Parathyroid adenoma (tissue), 2 donors: ENCODE measurements at regions not wholly inside any gene's neighbourhood (a gene's known extent, or its start where the extent isn't known, plus 50 kb on each side); places are given as distances from the start of the nearest gene placed in this dataset.

Experiments
- H2AFZ ChIP-seq: fragments of 300-600 bp; sonication (generic); one replicate; pipeline ENCODE4 v1.7.0; 2017; ENCODE audit warnings: antibody characterized with exemption, mild to moderate bottlenecking
- H3K27ac ChIP-seq: fragments of 300-600 bp; sonication (generic); one replicate; pipeline ENCODE4 v1.7.0; 2017
- H3K27me3 ChIP-seq: fragments of 300-600 bp; sonication (generic); one replicate; pipeline ENCODE4 v1.7.0; 2017; ENCODE audit warnings: low read length; ENCODE audit not compliant: control insufficient read depth, insufficient read depth
- H3K36me3 ChIP-seq: fragments of 300-600 bp; sonication (generic); one replicate; pipeline ENCODE4 v1.7.0; 2017; ENCODE audit warnings: low read length; ENCODE audit not compliant: control insufficient read depth, insufficient read depth
- H3K4me1 ChIP-seq: fragments of 300-600 bp; sonication (generic); one replicate; pipeline ENCODE4 v1.7.0; 2017; ENCODE audit warnings: control low read depth
- H3K4me2 ChIP-seq: fragments of 300-600 bp; sonication (generic); one replicate; pipeline ENCODE4 v1.7.0; 2017; ENCODE audit warnings: low read length
- H3K4me3 ChIP-seq: fragments of 300-600 bp; sonication (generic); one replicate; pipeline ENCODE4 v1.7.0; 2017; ENCODE audit warnings: low read depth, low read length
- H3K79me2 ChIP-seq: fragments of 300-600 bp; sonication (generic); one replicate; pipeline ENCODE4 v1.7.0; 2017; ENCODE audit warnings: control low read depth
- H3K9ac ChIP-seq: fragments of 300-600 bp; sonication (generic); one replicate; pipeline ENCODE4 v1.7.0; 2017; ENCODE audit warnings: mild to moderate bottlenecking
- H3K9me3 ChIP-seq: fragments of 300-600 bp; sonication (generic); one replicate; pipeline ENCODE4 v1.7.0; 2017; ENCODE audit warnings: low read length; ENCODE audit not compliant: control insufficient read depth
- TF ChIP-seq, protein P1 (sequence below): fragments of 300-600 bp; sonication (generic); IDR thresholded peaks from one replicate; pipeline ENCODE4 v1.7.0; 2017; ENCODE audit warnings: antibody characterized with exemption, mild to moderate bottlenecking
- donor health status: primary hyperparathyroidism.

DNA sequence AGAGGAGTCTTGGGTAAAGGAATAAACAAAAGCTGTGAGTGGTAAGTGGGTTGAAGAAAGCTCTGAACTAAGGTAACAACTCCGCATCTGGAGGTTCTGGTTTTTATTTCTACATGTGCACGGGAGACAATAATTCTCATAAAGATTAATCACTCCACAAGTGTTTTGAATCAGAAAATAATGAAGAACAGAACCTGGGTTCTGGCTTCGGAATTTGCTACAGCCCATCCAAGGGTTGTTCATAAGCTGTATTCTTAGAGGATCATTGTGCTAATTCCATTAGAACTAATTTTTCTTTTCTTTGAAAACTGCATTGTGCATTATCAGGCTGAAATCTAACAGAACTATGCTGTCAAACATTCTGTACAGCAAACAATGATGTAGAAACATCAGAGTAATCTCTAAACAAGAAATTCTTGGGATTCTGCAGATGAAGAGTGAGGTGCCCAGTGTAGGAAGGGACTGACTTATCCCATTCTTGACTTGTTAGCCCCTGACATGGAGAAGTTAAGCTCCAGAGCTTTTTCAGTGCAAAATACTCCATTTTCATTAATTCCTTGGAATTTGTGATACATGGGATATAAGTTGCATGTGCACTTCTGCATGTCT is 368.2 kb downstream of the COG6 start:
- H2AFZ ChIP-seq = no peak overlapping the region
- H3K4me1 ChIP-seq = no peaks in the 10 kb centered on the region
- no peak overlapping the region for H3K27ac ChIP-seq
- no peaks in the 10 kb centered on the region for H3K9me3 ChIP-seq
- TF ChIP-seq, protein P1, sequence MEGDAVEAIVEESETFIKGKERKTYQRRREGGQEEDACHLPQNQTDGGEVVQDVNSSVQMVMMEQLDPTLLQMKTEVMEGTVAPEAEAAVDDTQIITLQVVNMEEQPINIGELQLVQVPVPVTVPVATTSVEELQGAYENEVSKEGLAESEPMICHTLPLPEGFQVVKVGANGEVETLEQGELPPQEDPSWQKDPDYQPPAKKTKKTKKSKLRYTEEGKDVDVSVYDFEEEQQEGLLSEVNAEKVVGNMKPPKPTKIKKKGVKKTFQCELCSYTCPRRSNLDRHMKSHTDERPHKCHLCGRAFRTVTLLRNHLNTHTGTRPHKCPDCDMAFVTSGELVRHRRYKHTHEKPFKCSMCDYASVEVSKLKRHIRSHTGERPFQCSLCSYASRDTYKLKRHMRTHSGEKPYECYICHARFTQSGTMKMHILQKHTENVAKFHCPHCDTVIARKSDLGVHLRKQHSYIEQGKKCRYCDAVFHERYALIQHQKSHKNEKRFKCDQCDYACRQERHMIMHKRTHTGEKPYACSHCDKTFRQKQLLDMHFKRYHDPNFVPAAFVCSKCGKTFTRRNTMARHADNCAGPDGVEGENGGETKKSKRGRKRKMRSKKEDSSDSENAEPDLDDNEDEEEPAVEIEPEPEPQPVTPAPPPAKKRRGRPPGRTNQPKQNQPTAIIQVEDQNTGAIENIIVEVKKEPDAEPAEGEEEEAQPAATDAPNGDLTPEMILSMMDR = no peak
- H3K79me2 ChIP-seq = no peaks in the 10 kb centered on the region
- no peaks in the 10 kb centered on the region for H3K36me3 ChIP-seq
- H3K9ac ChIP-seq = no peak overlapping the region
- no peak overlapping the region for H3K4me3 ChIP-seq
- no peaks in the 10 kb centered on the region for H3K27me3 ChIP-seq
- H3K4me2 ChIP-seq = no peak overlapping the region

DNA sequence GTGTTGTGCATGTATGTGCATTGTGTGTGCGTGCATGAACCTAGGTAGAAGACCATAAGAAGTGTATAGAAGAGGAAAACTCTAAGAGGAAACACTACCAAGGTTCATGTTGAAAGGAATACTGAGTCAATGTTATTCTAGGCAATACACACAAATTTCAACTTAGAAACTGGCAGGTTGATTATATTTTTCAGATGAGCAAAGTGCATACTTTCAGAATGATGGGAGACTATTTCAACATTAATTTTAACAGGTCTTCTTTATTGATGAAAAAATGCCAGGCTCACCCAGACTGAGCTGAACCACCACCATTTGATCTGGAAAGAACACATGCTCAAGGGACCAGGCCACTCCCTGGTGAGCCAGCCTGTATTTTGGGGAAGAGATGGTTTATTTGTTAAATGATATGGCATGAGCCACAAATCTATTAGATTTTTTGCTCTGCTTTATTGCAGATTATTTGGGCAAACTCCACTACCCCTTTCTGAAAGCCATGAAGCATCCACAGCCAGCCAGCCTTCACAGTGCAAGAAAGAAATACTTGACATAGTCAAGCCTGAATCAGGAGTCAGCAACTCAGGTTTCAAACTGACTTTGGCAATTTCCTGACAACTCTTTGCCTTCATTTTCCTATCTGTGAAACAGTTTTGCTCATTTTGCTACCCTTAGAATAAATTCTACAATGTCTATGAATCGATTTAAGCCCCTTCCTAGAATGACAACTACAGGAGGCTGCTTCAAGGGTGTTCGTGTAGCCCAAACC is 368.9 kb downstream of the COG6 start:
- H3K9me3 ChIP-seq = no peaks in the 10 kb centered on the region
- H3K36me3 ChIP-seq = no peaks in the 10 kb centered on the region
- H3K4me2 ChIP-seq = no peak overlapping the region
- no peaks in the 10 kb centered on the region for H3K79me2 ChIP-seq
- H3K4me3 ChIP-seq = no peak overlapping the region
- TF ChIP-seq, protein P1 = no peak
- H3K27me3 ChIP-seq = no peaks in the 10 kb centered on the region
- H3K9ac ChIP-seq = no peak overlapping the region
- H3K4me1 ChIP-seq = no peaks in the 10 kb centered on the region
- no peak overlapping the region for H2AFZ ChIP-seq
- H3K27ac ChIP-seq = no peak overlapping the region

DNA sequence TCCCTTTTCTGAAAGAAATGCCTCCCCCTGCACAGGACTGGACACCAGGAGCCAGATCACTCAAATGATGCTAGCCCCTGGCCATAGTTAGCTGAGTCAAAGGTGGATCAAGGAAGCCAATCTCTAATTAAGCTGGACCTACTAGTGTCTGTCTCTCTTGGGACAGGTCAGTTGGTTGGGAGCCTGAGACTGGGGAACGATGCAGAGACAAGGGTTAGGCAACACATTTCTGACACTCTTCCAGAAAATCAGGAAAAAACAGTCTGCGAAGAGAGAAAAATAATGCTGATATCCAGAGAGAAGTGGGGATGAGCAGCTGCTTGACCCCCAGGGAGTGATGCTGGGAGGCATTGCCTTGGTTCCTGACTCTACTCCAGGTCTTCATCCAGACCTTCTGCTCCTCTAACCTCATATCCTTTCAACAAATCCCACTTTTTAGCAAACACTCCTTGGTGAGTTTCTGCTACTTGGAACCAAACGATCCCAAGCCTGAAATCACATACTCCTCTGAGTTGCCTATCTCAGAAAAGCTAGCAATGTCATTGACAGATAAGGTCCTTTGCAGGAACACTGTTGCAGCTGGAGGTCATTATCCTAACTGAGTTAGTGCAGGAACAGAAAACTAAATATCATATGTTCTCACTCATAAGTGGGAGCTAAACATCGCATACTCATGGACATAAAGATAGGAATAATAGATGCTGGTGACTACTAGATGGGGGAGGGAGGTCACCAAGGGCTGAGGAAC is 369.7 kb downstream of the COG6 start:
- H3K4me2 ChIP-seq = no peak overlapping the region
- TF ChIP-seq, protein P1 = no peak
- no peaks in the 10 kb centered on the region for H3K9me3 ChIP-seq
- no peaks in the 10 kb centered on the region for H3K79me2 ChIP-seq
- H3K27ac ChIP-seq = no peak overlapping the region
- no peak overlapping the region for H2AFZ ChIP-seq
- no peaks in the 10 kb centered on the region for H3K36me3 ChIP-seq
- no peaks in the 10 kb centered on the region for H3K27me3 ChIP-seq
- no peak overlapping the region for H3K9ac ChIP-seq
- no peak overlapping the region for H3K4me3 ChIP-seq
- H3K4me1 ChIP-seq = no peaks in the 10 kb centered on the region

DNA sequence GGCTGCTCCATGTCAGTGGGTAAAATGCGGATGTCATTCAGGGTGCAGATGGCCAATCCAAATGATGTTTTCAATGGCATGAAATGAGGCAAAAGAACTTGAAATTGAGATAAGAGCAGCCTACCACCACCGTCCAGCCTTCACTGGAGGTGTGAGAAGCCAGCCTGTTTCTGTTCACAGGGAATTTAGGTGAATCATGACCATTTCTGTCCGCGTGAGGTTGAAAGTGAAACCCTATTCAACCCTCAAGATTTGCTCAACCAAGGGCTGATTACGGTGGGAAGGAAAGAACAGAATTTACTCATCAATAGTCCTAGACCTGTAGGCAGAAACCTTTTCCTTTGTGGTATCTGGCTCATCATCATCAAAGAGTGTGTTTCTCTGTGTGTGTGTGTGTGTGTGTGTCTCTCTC is 370.7 kb downstream of the COG6 start:
- no peaks in the 10 kb centered on the region for H3K9me3 ChIP-seq
- H3K4me1 ChIP-seq = no peaks in the 10 kb centered on the region
- H3K79me2 ChIP-seq = no peaks in the 10 kb centered on the region

More for the DNA sequence above, 370.7 kb downstream of the COG6 start:
- no peak overlapping the region for H3K4me2 ChIP-seq
- no peaks in the 10 kb centered on the region for H3K36me3 ChIP-seq
- H2AFZ ChIP-seq = no peak overlapping the region
- H3K9ac ChIP-seq = no peak overlapping the region
- no peak overlapping the region for H3K4me3 ChIP-seq
- TF ChIP-seq, protein P1 = no peak
- H3K27me3 ChIP-seq = no peaks in the 10 kb centered on the region
- H3K27ac ChIP-seq = no peak overlapping the region
